Stimulated activated naive CD8-positive, alpha-beta T cell treated with anti-CD3 and anti-CD28 coated beads, Interleukin-15, Interleukin-2, amounts not matched to agents 100 U/mL and 50 U/mL, for 24 hours (primary cell): ENCODE measurements at regions not wholly inside any gene's neighbourhood (a gene's known extent, or its start where the extent isn't known, plus 50 kb on each side); places are given as distances from the start of the nearest gene placed in this dataset.

ENCODE experiments used
- ATAC-seq: fragments of 150-1000 bp; cut with Tn5 transposase; one replicate; pipeline ENCODE4 v1.10.0; 2021
- DNase-seq: peaks from one replicate; pipeline ENCODE4 v3.0.0; 2021

DNA sequence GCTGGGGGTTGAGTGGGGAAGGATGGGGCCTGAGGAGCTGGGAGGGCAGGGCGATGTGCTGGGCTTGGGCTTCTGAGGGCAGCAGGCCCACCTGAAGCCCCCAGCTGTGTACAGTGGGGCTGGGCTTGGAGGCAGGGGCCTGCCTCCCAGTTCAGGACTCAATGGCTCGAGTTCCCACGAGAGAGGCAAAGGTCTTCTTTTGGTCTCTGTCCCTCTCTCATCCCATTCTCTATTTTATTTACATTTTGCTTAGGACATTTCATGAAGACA lies 180.6 kb downstream of the MACROH2A1 start:
- DNase-seq, result no peak
- ATAC-seq, result no peak

DNA sequence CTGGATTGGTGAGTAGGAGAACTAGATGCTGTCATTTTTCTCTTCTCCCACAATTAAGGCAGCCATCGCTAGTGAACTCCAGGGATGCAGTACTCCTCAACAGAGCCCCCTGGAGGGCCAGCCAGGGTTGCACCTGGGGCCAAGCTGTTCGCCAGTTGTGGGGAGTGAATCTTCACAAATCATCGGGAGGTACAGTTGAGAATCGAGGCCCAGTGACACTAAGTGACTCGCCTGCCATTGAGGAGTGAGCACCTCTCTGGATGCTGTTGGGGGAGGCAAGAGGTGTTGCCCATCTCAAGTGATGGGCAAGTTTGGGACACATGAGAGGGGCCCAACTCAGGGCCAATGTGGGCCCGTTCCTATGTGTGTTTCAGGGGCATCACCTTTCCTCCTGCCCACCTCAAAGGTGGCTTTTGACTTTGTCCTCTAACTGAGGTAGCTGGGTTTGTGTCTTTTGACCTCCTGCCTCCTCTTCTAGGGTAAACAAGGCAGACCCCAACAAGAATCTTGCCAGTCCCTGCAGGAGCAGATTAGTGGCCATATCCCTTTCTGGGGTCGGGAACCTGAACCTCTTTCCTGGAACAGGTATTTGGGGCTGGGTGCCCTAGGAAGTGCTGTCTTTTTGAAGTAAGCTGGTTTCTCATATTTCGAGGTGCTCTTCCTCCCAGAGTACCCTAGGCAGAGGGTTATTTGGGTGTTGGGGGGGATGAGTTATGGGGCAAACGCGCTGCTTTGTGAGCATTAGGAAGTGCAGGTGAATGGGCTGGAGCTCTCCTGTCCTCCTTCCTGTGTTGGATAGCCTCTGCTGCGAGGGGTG lies 181.2 kb downstream of the MACROH2A1 start:
- ATAC-seq, result no peak
- no peak for DNase-seq

DNA sequence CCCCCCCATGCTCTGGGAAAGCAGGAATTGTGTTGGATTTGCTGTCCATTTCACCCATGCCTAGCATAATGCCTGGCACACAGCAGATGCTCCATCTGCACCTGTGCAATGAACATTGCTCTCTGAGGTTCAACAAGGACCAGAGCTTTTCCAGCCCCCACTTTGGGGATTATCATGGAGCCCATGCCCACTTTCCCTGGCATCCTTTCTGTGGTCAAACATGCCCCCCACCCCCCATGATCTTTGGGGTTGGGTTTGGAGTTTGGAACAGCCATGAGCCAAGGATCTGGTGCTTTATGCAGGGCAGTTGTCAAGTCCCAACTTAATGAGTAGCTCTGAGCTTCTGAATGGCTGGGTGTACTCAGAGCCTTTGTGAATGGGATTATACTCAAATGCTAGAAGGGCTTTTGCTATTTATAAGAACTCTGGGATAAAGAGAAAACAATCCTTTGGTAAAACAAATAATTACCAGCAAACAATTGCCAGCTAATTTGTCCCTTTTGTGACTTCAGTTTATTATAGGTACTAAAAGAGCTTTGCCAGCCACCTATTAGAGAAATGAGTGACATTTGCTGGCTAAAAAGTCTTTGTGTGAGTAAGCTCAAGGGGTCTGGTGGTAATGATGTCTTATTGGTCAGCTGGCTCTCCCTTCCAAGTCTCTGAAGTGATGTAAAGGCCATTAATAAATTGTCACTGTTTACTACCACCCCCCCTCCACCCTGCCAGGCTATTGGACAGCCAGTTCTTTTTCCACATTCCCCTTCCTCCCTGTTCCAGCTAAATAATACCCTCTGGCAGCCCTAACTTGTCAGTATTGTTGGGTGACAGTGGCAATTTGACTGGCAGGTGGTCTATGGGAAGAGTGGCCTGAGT lies 182.3 kb downstream of the MACROH2A1 start:
- ATAC-seq, result no peak
- DNase-seq, result no peak

DNA sequence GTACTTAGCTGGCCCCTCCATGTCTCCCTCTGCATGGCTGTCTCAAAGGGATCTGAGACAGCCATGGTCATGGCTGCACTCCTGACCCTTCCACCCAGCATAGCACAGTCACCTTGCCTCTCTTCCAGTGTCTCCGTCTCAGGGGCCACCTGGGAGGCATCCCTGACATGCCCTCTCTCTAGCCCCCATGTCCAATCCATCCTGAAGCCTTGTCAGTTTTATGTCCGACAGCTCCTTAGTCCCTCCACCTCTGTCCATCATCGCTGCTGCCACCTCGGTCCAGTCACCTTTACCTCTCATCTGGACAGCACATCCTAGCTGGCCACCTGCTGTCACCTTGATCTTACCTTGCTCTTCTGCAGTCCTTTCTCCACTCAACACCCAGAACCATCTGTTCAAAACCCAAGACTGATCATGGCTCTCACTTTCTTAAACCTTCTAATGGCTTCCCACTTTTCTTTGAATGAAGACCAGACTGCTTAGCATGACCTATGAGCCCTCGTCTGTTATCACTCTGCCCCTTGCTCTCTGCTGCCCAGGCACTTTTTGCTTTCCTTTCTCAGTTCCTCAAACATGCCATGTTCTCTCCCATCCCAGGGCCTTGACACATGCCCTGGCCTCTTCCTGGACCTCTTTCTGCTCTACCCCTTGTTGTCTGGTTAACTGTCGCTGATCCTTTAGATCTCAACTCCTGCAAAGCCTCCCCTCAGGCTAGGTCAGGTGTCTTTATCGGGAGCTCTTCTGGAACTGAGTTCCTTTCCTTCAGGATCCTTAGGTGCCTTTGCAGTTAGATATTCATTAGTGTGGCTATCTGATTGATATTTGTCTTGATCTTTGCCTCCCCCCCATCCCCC lies 181.8 kb upstream of the PITX1 start:
- ATAC-seq, result no peak
- DNase-seq, result no peak

DNA sequence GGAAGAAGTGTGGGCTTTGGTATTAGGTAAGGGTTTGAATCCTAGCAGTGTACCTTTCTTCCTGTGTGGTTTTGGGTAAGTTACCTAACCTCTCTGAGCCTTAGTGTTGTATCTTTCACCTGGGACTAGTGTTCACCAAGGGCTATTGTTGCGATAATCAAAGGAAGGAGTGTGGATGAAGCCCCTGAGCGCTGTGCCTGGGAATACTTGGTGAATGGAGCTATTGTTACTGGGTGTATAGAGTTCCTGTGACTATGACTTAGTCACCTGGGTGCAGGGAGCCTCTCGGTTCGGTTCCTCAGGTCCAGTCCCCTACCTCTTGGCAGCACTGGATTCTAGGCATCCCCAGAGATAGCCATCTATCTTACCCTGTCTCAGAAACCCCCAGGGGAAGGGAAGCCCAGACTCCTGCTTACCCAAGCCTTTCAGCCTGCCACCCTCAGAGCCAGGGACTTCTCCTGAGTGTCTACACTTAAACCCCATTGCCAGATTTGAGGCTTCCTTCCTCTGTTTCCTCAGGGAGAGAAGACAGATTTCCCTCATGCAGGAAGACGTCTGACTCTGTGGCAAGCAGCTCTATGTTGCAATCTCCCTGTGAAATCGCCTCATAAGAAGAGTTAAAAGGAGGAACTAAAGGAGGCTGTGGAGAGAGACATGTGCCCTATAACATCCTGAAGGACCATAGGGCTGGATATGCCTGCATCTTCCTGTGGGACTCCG lies 181.0 kb upstream of the PITX1 start:
- DNase-seq, result no peak

GRCh38 chr5:135213466-135214239 lies 179.6 kb upstream of the PITX1 start:
- no peak for ATAC-seq
- no peak for DNase-seq

More for the DNA sequence above, 181.0 kb upstream of the PITX1 start:
- ATAC-seq, result no peak

DNA sequence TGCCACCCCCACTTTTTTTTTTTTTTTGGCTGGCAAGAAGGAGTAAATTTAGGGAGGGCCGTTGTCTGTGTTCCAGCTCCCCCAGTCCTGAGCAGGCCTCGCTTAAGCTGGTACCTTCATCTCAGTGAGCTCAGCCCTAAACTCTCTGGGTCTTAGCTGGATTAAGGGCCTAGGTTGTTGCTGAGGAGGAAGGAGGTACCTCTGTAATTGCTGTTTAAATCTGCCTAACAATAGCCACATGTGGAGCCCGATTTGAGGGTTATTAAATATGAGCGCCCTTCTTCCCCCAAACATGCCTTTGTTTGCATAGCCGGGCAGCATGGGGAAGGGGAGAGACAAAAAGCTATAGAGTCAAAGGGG lies 179.0 kb upstream of the PITX1 start:
- no peak for ATAC-seq

GRCh38 chr5:135212361-135213026 lies 178.5 kb upstream of the PITX1 start:
- DNase-seq (no peak), ATAC-seq (no peak)

More for the DNA sequence above, 179.0 kb upstream of the PITX1 start:
- no peak for DNase-seq

DNA sequence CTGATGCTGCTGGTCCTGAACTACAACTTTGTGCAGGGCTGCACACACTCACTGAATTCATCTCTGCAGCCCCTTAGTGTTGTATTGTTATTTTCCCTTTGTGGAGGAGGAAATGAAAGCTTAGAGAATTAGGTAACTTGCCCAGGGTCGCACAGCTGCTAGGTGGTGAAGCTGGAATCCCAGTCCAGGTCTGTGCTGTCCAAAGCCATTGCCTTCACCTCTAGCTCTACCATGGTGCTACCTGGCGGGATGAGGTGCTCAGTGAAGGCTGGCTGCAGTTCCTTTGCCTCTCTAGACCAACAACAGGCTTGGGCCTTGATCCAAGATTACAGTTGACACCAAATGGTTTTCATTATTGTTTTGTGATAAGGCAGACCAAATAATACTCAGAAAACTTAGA lies 177.8 kb upstream of the PITX1 start:
- no peak for ATAC-seq
- DNase-seq, result no peak

DNA sequence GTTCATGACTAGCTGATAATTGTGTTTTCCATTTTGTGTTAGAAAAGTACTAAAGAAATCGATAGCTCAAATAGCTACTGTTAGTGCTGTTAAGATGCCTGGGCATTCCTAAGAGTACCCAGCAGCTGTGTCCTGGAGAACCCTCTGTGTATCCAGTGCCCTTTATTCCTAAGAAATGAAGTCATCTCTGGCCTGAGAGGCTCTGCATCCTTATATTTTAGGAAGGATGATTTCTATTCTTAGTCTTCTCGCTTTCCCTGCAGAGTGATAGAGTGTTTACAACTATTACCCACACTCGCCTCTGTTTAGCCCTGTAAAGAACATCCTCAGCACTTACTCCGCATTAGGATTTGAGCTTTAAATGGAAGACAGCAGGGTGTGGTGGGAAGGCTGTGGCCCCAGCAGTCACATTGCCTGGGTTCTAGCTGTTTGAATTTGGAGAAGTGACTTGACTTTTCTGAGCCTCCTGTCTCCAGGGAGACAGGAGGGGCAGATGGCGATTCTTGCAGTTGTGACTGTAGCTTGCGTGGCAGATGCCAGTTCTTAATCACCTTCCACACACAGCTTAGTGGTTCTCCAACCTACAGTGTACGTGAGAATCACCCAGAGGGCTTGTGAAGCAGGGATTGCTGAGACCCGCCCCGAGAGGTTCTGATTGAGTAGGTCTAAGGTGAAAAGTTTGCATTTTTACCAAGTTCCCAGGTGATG lies 177.2 kb upstream of the PITX1 start:
- no peak for ATAC-seq
- DNase-seq, result no peak

GRCh38 chr5:135210286-135211055 lies 176.4 kb upstream of the PITX1 start:
- no peak for ATAC-seq
- DNase-seq, result no peak

DNA sequence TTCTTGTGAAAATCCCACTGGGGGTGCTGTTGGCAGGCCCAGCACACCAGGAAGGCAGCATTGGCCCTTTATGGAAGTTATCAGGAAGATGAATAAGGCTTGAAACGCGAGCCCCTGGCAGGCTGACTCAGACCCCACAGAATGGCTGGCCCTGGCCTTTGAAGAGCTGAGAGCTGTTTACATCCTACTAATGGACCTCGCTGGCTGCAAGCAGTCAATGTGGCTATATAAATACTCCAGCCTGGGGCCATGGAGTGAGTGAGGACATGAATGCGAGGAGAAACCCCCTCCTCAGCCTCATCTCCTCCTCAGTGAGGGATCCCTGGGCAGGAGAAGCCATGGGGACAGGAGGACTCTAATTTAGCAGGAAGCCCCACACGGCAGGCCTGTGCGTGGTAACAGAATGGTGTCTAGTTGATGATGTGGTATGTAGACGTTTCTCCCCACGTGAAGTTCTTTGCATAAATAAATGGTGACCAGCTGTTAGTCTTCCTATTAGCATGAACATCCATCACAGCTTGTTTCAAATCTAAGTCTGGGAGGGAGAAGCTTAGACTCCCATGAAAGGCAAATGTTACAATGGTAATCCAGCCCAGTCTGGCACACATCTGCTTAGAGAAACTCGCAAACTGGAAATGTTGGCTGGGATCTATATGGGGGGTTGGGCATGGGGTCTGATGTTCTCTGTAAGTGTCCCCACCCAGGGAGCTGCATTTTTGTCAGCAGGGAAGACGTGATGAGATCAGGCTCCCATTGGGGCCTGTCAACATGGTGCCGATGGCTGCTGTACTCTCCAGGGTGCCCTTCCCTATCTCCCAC lies 175.1 kb upstream of the PITX1 start:
- no peak for DNase-seq

DNA sequence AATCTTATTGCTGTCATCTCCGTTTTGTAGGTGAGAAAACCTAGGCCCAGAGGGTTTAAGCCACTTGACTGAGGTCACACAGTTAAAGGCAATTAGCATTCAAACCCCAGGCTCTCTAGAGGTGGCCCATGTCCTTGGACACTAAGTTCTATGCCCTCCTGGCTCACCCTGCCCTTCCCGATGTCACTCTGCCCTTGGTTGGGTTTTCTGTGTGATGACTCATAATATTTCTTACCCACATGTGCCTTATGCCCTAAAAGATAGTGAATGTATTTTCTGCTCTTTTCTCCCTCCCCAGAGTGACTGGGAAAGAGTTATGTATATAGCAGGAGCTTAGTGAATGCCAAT lies 174.5 kb upstream of the PITX1 start:
- ATAC-seq, result no peak
- DNase-seq, result no peak

More for the DNA sequence above, 175.1 kb upstream of the PITX1 start:
- ATAC-seq, result no peak

GRCh38 chr5:135207866-135208265 lies 173.8 kb upstream of the PITX1 start:
- DNase-seq (no peak), ATAC-seq (no peak)

DNA sequence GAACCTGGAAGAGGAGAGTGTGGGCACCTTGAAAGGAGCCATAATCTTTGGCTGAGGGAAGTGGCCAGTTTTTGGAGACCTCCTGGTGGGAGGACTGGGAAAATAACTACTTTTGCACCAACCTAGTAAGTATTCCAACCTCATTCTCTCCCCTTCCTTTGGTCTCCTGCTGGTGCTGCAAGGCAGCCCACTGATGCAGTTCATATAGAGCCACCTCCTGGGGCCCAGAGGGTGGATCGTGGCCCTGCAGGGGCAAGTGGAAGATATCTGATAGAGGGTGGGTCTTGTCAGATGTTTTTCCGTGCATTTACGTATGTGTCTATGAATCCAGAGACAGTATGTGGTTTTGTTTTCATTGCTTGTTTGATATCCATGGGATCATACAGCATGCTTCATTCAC lies 172.8 kb upstream of the PITX1 start:
- no peak for ATAC-seq
- no peak for DNase-seq

- no peak for DNase-seq
- ATAC-seq, result no peak
Observed at GRCh38 chr5:135205632-135206349, 171.8 kb upstream of the PITX1 start.

DNA sequence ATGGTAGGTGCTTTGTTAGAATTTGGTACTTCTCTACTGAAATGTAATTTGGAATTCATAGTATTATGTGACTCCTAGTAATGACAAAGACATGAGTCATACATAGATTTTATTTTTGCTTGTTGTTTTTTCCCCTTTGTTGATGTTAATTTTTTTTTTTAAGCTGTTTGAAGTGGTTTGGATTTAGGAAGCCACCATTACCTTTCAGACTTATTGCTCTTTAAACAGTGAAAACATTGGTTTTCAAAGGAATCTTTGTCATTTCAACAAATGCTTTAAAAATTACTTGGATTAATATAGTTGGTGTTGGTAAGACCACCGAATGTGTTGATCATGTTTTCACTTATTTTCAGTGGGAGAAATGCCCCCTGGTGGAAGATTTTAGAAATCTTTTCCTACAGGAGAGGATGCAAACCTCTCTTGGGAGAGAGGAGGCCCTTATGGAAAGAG lies 170.1 kb upstream of the PITX1 start:
- ATAC-seq (no peak), DNase-seq (no peak)

DNA sequence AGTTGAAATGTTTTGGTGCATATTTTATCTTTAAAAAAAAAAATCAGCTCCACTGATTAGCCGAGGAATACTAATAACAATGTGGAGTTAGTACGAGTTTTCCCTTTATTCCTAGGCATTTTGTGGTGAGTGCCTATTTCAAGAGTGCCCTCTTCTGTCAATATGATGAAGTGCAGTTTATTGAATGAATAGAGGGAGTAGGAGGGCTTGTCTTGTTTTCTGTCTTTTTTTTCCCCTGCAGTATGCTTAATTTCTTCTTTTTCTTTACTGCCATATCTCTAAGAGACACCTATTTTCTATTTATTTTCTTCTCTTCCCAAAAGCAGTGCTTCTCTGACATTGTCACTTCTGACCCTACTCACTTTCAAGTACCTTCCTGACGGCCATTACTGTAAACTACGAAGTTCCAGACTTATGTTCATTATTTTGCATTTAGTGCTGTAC lies 169.6 kb upstream of the PITX1 start:
- ATAC-seq (no peak), DNase-seq (no peak)
